B cell (primary cell): ENCODE measurements at regions not wholly inside any gene's neighbourhood (a gene's known extent, or its start where the extent isn't known, plus 50 kb on each side); places are given as distances from the start of the nearest gene placed in this dataset.

Source experiments
- ATAC-seq: fragments of 200-7000 bp; cut with Tn5 transposase; one replicate; pipeline ENCODE4 v1.10.0; 2021; ENCODE audit warnings: low read depth, mild to moderate bottlenecking, moderate number of reproducible peaks, moderate library complexity
- CTCF ChIA-PET: fragments of 350-600 bp; sonication (Branson Sonifier 250); formaldehyde crosslinking; loops from one replicate; lab custom pipeline; 2021; ENCODE audit warnings: antibody characterized with exemption, inconsistent platforms; lab: Charles Lee
- POLR2A ChIA-PET: fragments of 350-600 bp; sonication (Branson Sonifier 250); formaldehyde crosslinking; loops from one replicate; lab custom pipeline; 2021; ENCODE audit warnings: antibody characterized with exemption; lab: Charles Lee
- DNase-seq: peaks from one replicate; pipeline ENCODE4 v3.0.0; 2013
- H2AFZ ChIP-seq: 2 replicates; pipeline ENCODE4 v1.6.1; 2012; ENCODE audit warnings: mild to moderate bottlenecking, low read depth, low read length; ENCODE audit not compliant: insufficient read depth, poor library complexity, severe bottlenecking
- H3K27ac ChIP-seq, 2 donors: 1 replicate in 1 of 2; 2 replicates in 1 of 2; pipeline ENCODE4 v1.5.1; 2012 to 2013; ENCODE audit warnings: low read length in 2 of 2, mild to moderate bottlenecking in 2 of 2, moderate library complexity in 1 of 2
- H3K27me3 ChIP-seq, 4 experiments: fragments of 200-600 bp in 1 of 4; sonication (generic) in 1 of 4; replicated peaks in 1 of 4; 1 replicate in 2 of 4; 2 replicates in 2 of 4; pipeline versions ENCODE4 v1.6.1 to v1.7.0; 2013 to 2016; ENCODE audit warnings: low read length in 3 of 4, mild to moderate bottlenecking in 2 of 4, mixed read lengths in 1 of 4, moderate library complexity in 1 of 4; ENCODE audit not compliant: insufficient read depth in 4 of 4, control insufficient read depth in 3 of 4; ENCODE audit errors: control extremely low read depth in 1 of 4
- H3K36me3 ChIP-seq, 2 experiments: replicated peaks in 1 of 2; 1 replicate in 1 of 2; 2 replicates in 1 of 2; pipeline versions ENCODE4 v1.6.1 to v1.7.1; 2013; ENCODE audit warnings: low read length in 1 of 2; ENCODE audit not compliant: insufficient read depth in 2 of 2, control insufficient read depth in 1 of 2; ENCODE audit errors: control extremely low read depth in 1 of 2, extremely low read depth in 1 of 2
- H3K4me1 ChIP-seq, 2 donors: fragments of 200-600 bp in 1 of 2; sonication (generic) in 1 of 2; 1 replicate in 1 of 2; 2 replicates in 1 of 2; pipeline versions ENCODE4 v1.5.1 to v1.6.1; 2013 to 2017; ENCODE audit warnings: low read length in 2 of 2; ENCODE audit not compliant: control insufficient read depth in 2 of 2, insufficient read depth in 2 of 2
- H3K4me2 ChIP-seq: replicated peaks from 2 replicates; pipeline ENCODE3; 2012; ENCODE audit warnings: mild to moderate bottlenecking, low read depth, low read length; ENCODE audit not compliant: poor library complexity, severe bottlenecking
- H3K4me3 ChIP-seq, 5 experiments: fragments of 200-600 bp in 1 of 5; sonication (generic) in 1 of 5; 1 replicate in 3 of 5; 2 replicates in 2 of 5; pipeline versions ENCODE4 v1.5.1 to v1.7.0; 2011 to 2016; ENCODE audit warnings: low read length in 4 of 5, mild to moderate bottlenecking in 4 of 5, low read depth in 2 of 5, control low read depth in 1 of 5, moderate library complexity in 1 of 5; ENCODE audit not compliant: insufficient read depth in 1 of 5; ENCODE audit errors: control extremely low read depth in 1 of 5, extremely low read depth in 1 of 5
- H3K79me2 ChIP-seq: fragments of 200-600 bp; sonication (generic); one replicate; pipeline ENCODE4 v1.6.0; 2016; ENCODE audit warnings: low read length; ENCODE audit not compliant: control insufficient read depth, insufficient read depth
- H3K9ac ChIP-seq: fragments of 200-600 bp; sonication (generic); 2 replicates; pipeline ENCODE4 v1.6.1; 2017; ENCODE audit warnings: mild to moderate bottlenecking, low read length, moderate library complexity
- H3K9me3 ChIP-seq, 3 donors: one replicate each; pipeline versions ENCODE4 v1.6.1 to v1.7.1; 2013; ENCODE audit warnings: low read length in 2 of 3; ENCODE audit not compliant: control insufficient read depth in 2 of 3, insufficient read depth in 1 of 3; ENCODE audit errors: control extremely low read depth in 1 of 3
- H4K20me1 ChIP-seq: 2 replicates; pipeline ENCODE4 v1.6.0; 2012; ENCODE audit warnings: mild to moderate bottlenecking, low read length; ENCODE audit not compliant: insufficient read depth, control insufficient read depth, poor library complexity, severe bottlenecking
- H3K27ac Mint-ChIP-seq: one replicate; pipeline ENCODE4 v1.8.0; 2021; ENCODE audit warnings: mixed read lengths
- H3K27me3 Mint-ChIP-seq: one replicate; pipeline ENCODE4 v1.8.0; 2021; ENCODE audit warnings: mixed read lengths
- H3K4me1 Mint-ChIP-seq: one replicate; pipeline ENCODE4 v1.8.0; 2021; ENCODE audit warnings: mixed read lengths
- H3K4me3 Mint-ChIP-seq: one replicate; pipeline ENCODE4 v1.8.0; 2021; ENCODE audit warnings: mixed read lengths
- H3K9me3 Mint-ChIP-seq: one replicate; pipeline ENCODE4 v1.8.0; 2022; ENCODE audit warnings: mixed read lengths; ENCODE audit not compliant: insufficient read depth
- CTCF ChIP-seq: fragments of 200-600 bp; IDR thresholded peaks from one replicate; pipeline ENCODE4 v1.8.0; 2022; ENCODE audit warnings: antibody characterized with exemption, mild to moderate bottlenecking
- EZH2 ChIP-seq: IDR thresholded peaks from 2 replicates; pipeline ENCODE4 v1.6.1; 2012; ENCODE audit warnings: borderline replicate concordance, low read depth, mild to moderate bottlenecking, moderate library complexity, low read length; ENCODE audit not compliant: insufficient read depth, poor library complexity, severe bottlenecking
- WGBS: methylation state at CpG from one replicate; pipeline ENCODE4 v1.1.5; 2013; ENCODE audit warnings: missing lambda C conversion rate; ENCODE audit not compliant: insufficient coverage; 5-methylcytosine and 5-hydroxymethylcytosine counted together
- intact Hi-C: fragments of 100-400 bp; cut with micrococcal nuclease; formaldehyde crosslinking; loops from one replicate; pipeline ENCODE4 v1.10.0; 2022

GRCh38 chr1:184843732-184844495 is 89.3 kb upstream of the EDEM3 start:
- ATAC-seq = peak; percentile 36
- Mint-ChIP-seq H3K4me3 (no peak overlapping the region), H3K4me1 (peaks cover 11% of the 10 kb centered on the region), H3K27ac (no peak overlapping the region), H3K27me3 (no peaks in the 10 kb centered on the region), H3K9me3 (no peaks in the 10 kb centered on the region)
- H3K36me3 ChIP-seq = no peaks in the 10 kb centered on the region
- H3K4me1 ChIP-seq = no peaks in the 10 kb centered on the region
- WGBS = 0% methylated on average over 4 of the region's 6 CpGs
- ChIA-PET CTCF (interaction anchor here (1.0 to 1.1 kb wide), 2 partner anchors 38 to 99 kb away, joined by 3 to 4 read pairs; no protein-coding TSS in a partner anchor), POLR2A (interaction anchor here (0.5 kb wide), 1 partner anchor 23 kb away, joined by 4 read pairs; no protein-coding TSS in a partner anchor)
- no peaks in the 10 kb centered on the region for H3K9me3 ChIP-seq
- no peak overlapping the region for H3K4me3 ChIP-seq
- intact Hi-C loops = no loop called here
- H3K9ac ChIP-seq = no peak overlapping the region
- no peak overlapping the region for H3K27ac ChIP-seq
- H3K4me2 ChIP-seq = no peak overlapping the region
- no peaks in the 10 kb centered on the region for H3K27me3 ChIP-seq
- no peak overlapping the region for H2AFZ ChIP-seq
- peak; percentile 57 for DNase-seq
- H4K20me1 ChIP-seq = no peaks in the 10 kb centered on the region
- no peaks in the 10 kb centered on the region for H3K79me2 ChIP-seq
- TF ChIP-seq CTCF = no peak
- no peak for TF ChIP-seq EZH2

GRCh38 chr1:184840596-184840995 is 85.9 kb upstream of the EDEM3 start:
- CTCF ChIA-PET = no interaction called here
- H3K4me1 Mint-ChIP-seq = peaks cover 19% of the 10 kb centered on the region
- TF ChIP-seq CTCF (no peak), EZH2 (no peak)
- no peak overlapping the region for H3K4me3 Mint-ChIP-seq
- no peak overlapping the region for H2AFZ ChIP-seq
- H3K27me3 Mint-ChIP-seq = no peaks in the 10 kb centered on the region
- H3K4me2 ChIP-seq = no peak overlapping the region
- H3K4me1 ChIP-seq = peaks cover 0 to 2% of the 10 kb centered on the region in 2 donors
- no peak overlapping the region for H3K27ac Mint-ChIP-seq
- no peaks in the 10 kb centered on the region for H3K9me3 ChIP-seq
- H3K9me3 Mint-ChIP-seq = no peaks in the 10 kb centered on the region
- no peak overlapping the region for H3K4me3 ChIP-seq
- H3K27me3 ChIP-seq = no peaks in the 10 kb centered on the region
- no peaks in the 10 kb centered on the region for H4K20me1 ChIP-seq
- DNase-seq = no peak
- no peaks in the 10 kb centered on the region for H3K79me2 ChIP-seq
- ATAC-seq = no peak
- POLR2A ChIA-PET = no interaction called here
- intact Hi-C loops = no loop called here
- no peak overlapping the region for H3K9ac ChIP-seq
- H3K27ac ChIP-seq = no peak overlapping the region
- H3K36me3 ChIP-seq = no peaks in the 10 kb centered on the region
- no CpG with 5 or more reads among the region's 2 CpGs for WGBS
